Stimulated activated CD8-positive, alpha-beta memory T cell treated with anti-CD3 and anti-CD28 coated beads, Interleukin-7, amount 100 ng/mL, for 4 hours (primary cell): ENCODE measurements at regions not wholly inside any gene's neighbourhood (a gene's known extent, or its start where the extent isn't known, plus 50 kb on each side); places are given as distances from the start of the nearest gene placed in this dataset.
"Not testable (repeated sequence)": the region's sequence is repeated elsewhere in the genome, so short reads cannot be mapped to it uniquely, and the experiment has no call there.

Source experiments
- DNase-seq, 2 donors: peaks; one replicate each; pipeline ENCODE4 v3.0.0-alpha.2; 2020; ENCODE audit warnings: low read depth in 2 of 2

GRCh38 chr7:132030086-132030568, 473.7 kb upstream of the PODXL start:
- no peak for DNase-seq

GRCh38 chr7:132029369-132030085, 473.1 kb upstream of the PODXL start:
- no peak for DNase-seq

- DNase-seq = no peak
Observed at GRCh38 chr7:132028144-132028920, 471.9 kb upstream of the PODXL start.

- DNase-seq = no peak
Observed at GRCh38 chr7:132024290-132024689, 467.9 kb upstream of the PODXL start.

GRCh38 chr7:132023466-132023865, 467.0 kb upstream of the PODXL start:
- DNase-seq = no peak

- no peak for DNase-seq
Observed at GRCh38 chr7:132022188-132022587, 465.8 kb upstream of the PODXL start.

GRCh38 chr7:132019703-132020102, 463.3 kb upstream of the PODXL start:
- no peak for DNase-seq

GRCh38 chr7:132009778-132010177, 453.4 kb upstream of the PODXL start:
- DNase-seq = no peak

- DNase-seq = no peak
Observed at GRCh38 chr7:132004529-132004928, 448.1 kb upstream of the PODXL start.

GRCh38 chr7:132002343-132002968, 446.0 kb upstream of the PODXL start:
- no peak for DNase-seq

- no peak for DNase-seq
Observed at GRCh38 chr7:132001146-132001545, 444.7 kb upstream of the PODXL start.

- no peak for DNase-seq
Observed at GRCh38 chr7:131999193-131999592, 442.8 kb upstream of the PODXL start.

GRCh38 chr7:131995324-131995723, 438.9 kb upstream of the PODXL start:
- DNase-seq = no peak

- not testable (repeated sequence) for DNase-seq
Observed at GRCh38 chr7:131981069-131981468, 424.6 kb upstream of the PODXL start.

GRCh38 chr7:131978118-131978517, 421.7 kb upstream of the PODXL start:
- DNase-seq = not testable (repeated sequence)

- DNase-seq = no peak
Observed at GRCh38 chr7:131976411-131976810, 420.0 kb upstream of the PODXL start.

- no peak for DNase-seq
Observed at GRCh38 chr7:131974671-131975070, 418.2 kb upstream of the PODXL start.

- DNase-seq = no peak
Observed at GRCh38 chr7:131972251-131972650, 415.8 kb upstream of the PODXL start.

- no peak for DNase-seq
Observed at GRCh38 chr7:131970602-131971001, 414.2 kb upstream of the PODXL start.

GRCh38 chr7:131969560-131969959, 413.1 kb upstream of the PODXL start:
- DNase-seq = no peak

- no peak for DNase-seq
Observed at GRCh38 chr7:131967216-131967730, 410.8 kb upstream of the PODXL start.

- no peak for DNase-seq
Observed at GRCh38 chr7:131964203-131964602, 407.8 kb upstream of the PODXL start.
